H1 (cell line): ENCODE measurements at regions not wholly inside any gene's neighbourhood (a gene's known extent, or its start where the extent isn't known, plus 50 kb on each side); places are given as distances from the start of the nearest gene placed in this dataset.

ENCODE experiments used
- GTF2F1 ChIP-seq: IDR thresholded peaks from 2 replicates; pipeline ENCODE4 v1.6.1; 2012; ENCODE audit warnings: low read depth, low read length, improper control_type of control experiment, borderline replicate concordance
- KDM4A ChIP-seq: IDR thresholded peaks from one replicate; pipeline ENCODE4 v1.7.1; 2012; ENCODE audit warnings: low read depth, mild to moderate bottlenecking, moderate library complexity, low read length, inconsistent platforms; ENCODE audit not compliant: severe bottlenecking
- SIRT6 ChIP-seq: IDR thresholded peaks from one replicate; pipeline ENCODE4 v1.7.1; 2012; ENCODE audit warnings: low read length, inconsistent platforms

GRCh38 chr5:159640446-159640845 lies 275.8 kb upstream of the ADRA1B start (continued):
- TF ChIP-seq SIRT6 (no peak), KDM4A (no peak), GTF2F1 (no peak)
